Epidermal melanocyte (primary cell): ENCODE measurements at regions not wholly inside any gene's neighbourhood (a gene's known extent, or its start where the extent isn't known, plus 50 kb on each side); places are given as distances from the start of the nearest gene placed in this dataset.

Experiments used
- DNase-seq: peaks from one replicate; pipeline ENCODE4 v3.0.0; 2011; ENCODE audit warnings: low spot score; ENCODE audit not compliant: insufficient read length

DNA sequence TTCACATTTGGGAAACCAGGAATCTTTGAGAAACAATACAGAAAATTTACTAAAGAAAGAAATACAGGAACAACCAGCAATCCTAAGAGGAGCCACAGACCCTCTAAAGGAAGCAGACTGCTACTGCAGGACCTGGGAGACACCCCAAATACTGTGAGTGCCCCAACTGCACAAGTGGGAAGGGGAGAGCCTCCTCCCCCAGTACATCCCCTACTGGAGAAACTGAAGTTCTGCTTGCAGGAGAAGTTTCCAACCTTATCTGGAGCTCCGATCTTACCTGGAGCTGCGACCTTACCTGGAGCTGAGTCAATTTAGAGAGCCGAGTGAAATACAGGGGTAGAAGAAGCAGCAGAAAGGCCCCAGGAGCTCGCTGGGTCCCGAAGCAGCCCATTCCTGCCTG lies 236.4 kb upstream of the SPRY2 start:
- no peak for DNase-seq

DNA sequence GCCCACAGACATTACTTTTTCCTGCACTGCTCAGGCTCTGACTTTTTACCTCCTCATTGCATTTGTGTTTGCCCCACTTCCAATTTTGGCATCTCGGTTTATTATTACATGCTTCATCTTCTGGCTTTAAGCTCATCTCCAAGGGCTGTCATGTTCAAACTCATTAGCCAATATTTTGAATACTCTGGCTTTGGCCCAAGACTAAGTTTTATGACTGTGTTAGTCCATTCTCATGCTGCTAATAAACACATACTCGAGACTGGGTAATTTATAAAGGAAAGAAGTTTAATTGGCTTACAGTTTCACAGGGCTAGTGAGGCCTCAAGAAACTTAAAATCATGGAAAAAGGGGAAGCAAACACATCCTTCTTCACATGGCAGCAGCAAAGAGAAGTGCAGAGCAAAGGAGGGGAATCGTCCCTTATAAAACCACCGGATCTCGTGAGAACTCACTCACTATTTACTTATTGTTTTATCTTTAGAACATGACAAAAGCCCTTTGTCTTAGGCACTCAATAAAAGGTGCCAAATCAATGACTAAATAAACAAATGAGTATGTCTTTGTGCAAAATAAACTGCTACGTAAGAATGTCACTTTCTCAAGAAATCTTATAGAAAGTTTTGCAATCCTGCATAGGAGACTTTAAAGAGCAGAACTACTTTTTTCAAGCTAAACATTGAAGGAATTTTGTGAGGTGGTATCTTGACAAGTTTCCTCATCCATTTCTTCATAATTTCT lies 233.4 kb upstream of the SPRY2 start:
- no peak for DNase-seq

DNA sequence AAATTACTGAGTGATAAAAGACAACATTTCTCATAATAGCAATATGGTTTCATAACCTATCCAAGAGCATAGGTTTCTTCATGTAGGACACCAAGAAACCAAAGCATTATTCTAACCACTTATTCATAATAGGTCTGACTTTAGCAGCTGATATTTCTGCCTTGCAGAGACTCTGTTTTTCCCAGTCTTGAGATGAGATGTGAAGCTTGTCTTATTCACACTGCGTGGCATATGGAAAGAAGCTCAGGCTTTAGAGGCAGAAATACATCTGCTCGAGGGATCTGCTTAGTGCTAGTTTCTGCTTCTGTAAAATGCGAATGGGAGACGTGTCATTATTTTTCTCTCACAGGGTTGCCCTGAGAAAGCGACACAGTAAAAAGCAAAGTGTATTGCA lies 232.0 kb upstream of the SPRY2 start:
- no peak for DNase-seq

DNA sequence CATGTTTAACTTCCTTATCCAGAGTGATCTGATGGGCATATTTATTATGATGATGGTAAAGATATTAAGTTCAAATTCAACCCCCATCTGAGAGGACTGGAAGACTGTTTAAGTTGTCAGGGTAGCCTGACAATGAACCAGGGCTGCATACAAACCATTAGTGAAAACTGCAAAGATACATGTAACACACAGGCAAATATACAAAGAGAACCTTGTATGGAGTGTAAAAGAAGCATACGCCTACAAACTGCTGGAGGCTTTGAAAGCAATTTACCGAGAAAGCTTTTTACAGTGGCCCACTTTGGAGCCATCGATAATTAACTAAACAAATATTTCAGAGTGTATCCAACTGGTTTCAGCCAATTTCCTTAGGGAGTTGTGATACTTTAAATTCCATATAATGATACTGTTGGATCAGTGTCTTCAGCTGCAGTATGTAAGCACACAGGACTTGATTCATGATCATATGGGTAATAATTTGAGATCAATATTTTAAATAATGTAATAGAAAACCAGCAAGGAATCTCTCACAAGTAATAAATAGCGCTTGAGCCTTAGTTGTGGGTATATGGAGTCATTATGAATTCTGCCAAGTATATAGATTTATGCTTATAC lies 231.5 kb upstream of the SPRY2 start:
- DNase-seq: no peak

DNA sequence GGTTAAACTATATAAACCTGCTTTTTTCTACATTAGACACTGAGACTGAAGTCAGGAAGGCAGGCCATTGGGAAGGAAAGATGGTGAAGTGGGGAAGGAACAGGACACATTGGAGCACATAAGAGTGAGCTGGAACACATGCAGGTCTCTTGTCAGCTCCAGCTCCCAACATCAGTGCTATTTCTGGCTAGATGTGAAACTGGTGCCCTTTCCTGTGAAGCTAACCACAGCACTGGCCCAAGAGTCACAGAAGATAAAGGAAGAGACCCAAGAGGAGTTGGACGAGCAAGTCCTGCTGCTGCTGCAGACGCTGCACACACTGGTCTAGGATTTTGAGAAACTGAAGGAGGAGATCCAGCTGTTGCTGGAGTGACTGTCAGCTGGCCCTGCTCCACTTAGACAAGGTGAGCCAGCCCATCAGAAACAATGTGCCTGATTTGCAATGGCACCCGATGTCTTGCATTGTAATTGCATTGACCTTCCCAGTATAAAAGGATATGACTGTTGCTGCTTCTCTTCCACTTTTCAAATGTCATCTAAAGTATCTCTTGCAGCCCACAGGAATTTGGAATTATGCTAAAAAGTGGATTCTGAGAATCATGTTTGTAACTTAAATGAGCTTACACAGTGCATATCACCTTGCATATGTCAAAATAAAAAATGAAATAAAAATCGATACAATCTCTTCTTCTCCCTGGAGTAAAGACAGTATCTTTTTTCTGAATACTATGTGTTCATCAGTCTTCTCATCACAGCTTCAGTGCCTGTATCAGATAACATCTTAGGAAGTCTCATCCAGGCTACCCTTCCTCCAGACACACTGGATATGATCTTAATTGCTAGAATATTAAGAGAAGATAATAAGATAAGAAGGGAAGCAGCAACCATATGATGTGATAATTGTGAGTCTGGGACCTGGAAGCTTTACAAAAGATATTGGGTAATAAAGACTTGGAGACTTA lies 230.7 kb upstream of the SPRY2 start:
- no peak for DNase-seq

DNA sequence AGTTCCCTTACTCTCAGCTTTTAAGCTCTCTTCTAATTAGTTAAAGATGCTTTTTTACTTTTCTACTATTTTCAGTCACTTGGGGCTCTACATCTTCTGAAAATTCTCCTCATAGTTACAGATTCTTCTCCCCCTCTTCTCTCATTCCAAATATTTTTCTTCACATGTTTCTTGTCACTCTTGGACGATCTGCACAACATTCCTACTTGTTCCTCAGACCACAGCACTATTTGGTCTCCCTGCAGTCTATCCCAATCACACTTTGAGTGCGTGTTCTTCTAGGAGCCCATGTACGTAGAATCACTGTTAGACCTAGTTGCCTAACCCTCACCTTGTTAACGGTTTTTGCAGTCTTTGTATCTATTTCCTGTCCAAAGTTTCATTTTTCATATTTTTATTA lies 222.5 kb upstream of the SPRY2 start:
- no peak for DNase-seq

DNA sequence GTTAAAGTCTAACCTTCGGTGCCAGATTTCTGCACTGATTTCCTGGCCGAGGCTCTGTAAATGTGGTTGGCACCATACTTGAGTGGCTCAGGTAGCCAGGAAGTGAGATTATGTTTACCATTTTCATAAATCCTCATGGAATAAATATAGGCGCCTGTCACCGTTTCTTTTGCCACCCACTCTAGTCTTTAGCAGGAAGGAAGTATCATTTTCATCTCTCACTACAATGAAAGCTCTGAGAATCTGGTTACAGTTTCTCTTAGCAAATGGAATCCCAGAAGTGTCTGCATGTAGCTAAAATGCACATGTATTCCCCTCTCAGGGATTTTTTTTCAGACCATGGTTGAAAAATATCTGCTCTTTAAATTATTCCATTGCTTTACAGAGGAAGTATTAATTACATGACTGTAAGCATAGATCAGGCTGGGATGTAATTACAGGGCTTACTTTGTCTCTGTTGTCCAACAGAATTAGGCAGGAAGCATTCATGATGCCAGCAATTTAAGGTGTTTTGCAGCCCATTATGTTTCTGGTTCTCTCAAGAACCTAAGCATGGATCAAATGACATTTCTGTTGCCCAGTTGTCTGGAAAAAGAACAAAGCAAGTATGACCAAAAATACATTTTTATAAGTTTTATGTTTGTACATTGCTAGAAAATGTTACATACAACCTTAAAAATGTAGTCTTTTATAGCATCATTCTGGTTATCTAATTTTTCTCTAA lies 221.7 kb upstream of the SPRY2 start:
- no peak for DNase-seq

DNA sequence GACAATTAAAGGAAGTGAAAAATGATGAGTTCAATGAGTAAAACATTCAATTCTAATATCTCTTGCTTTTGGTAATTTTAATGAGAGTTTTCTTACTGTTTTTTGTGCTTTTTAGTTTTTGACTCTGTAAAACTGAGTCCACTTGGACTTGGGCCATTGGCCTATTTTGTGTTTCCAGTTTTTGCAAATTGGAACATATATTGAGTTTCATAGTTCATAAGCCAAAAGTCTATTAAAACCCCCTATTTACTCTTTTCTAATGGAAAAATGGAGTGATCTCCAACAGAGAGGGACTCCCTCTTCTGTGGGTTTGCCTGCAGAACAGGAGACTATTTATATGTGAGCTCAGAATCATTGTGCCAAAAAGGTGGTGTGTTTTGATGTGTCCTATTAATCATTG lies 219.7 kb upstream of the SPRY2 start:
- DNase-seq: no peak

DNA sequence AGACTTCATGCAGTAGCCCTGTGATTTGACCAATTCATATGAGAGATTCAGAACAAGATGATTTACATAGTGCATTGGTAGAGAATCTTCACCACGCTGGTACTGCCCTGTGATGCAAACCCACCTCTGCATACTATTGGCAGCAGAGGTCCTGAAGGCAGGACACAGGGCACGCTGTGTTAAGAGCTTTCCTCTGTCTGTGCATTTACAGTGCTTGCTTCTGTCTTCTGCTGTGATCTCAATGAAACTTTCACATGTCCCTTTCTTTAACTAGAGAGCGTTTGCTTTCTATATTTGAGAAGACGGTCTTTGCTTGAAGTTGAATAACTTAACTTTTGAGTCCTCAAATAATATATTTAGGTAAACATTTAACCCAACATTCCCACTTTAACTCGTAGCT lies 219.0 kb upstream of the SPRY2 start:
- DNase-seq: no peak

DNA sequence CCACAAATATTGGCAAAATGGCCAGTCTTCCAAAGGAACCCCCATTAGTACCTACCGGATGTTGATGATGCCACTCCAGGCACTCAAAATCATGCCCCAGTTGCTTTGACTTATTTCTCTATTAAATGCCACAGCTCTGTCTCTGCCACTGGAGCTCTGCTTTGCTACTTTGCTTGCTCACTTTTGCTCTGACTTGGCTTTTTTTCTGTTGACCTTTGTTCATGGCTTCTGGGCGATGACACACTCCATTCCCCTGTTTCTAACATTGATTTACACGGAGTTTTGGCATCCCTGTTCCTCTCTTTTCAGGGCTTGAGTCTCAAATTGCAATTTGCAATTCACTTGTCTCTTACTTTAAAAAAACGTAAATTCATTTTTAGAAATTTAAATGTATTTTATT lies 217.1 kb upstream of the SPRY2 start:
- no peak for DNase-seq

DNA sequence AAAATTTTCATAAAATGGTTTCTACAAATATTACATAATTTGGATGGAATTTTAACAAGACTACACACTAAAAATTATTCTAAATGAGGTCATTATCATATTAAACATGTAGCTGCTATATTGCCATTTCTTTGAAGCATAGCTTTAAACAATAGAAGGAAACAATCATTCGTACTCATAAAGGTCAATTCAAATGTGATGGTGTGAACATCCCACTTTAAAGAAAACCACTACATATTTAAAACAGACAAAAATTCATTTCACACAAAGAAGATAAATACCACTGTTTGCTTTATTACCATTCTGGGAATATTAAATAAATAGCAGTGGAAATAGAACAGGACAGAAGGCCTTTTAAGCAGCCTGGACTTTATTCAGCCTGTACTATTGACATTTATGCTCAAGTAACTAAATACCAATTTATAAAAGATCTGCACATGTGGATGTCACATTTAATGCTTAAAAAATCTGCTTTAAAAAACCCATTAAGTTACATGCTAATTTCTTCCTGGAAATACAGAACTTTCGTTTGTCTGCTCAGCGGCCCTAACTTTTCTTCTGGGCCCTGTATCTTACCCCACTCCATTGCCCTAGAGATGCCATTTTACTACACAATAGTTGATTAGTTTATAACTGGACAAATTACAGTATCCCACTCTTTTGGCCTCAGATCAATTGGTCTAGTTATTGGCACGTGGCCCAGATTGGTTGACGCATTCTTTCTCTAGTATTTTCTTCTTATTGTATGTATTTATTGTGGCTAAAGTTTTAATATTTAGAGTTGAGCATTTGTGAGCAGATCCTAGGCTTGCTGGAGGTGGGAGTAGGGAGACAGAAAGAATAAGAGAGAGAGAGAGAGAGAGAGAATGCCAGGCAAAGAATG lies 215.1 kb upstream of the SPRY2 start:
- no peak for DNase-seq

DNA sequence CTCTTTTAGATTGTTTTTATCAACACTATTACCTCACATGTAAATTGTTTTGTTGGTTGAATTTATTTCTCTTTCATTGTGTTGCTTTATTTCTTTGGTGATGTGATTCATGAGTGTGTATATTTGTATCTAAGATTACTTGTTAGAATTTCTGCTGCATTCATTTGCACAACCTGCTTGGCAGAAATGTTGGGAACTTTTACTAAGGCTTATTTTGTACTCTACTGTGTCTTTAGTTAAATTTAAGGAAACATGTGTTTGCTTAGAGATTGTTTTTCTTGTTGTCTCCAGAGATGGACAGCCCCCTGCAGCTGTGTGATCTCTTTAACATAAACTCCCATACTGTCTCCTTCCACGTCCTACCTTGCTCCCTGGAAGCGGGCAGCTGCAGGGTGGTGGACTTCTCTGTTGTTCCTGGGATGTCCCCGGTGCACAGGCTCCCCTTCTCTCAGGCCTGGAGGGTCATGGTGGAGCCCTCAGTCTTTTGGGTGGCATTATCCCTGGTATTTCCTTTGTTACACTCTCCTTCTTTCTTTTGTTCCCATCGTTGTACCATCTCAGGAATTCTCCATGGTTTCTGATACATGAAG lies 212.0 kb upstream of the SPRY2 start:
- no peak for DNase-seq

DNA sequence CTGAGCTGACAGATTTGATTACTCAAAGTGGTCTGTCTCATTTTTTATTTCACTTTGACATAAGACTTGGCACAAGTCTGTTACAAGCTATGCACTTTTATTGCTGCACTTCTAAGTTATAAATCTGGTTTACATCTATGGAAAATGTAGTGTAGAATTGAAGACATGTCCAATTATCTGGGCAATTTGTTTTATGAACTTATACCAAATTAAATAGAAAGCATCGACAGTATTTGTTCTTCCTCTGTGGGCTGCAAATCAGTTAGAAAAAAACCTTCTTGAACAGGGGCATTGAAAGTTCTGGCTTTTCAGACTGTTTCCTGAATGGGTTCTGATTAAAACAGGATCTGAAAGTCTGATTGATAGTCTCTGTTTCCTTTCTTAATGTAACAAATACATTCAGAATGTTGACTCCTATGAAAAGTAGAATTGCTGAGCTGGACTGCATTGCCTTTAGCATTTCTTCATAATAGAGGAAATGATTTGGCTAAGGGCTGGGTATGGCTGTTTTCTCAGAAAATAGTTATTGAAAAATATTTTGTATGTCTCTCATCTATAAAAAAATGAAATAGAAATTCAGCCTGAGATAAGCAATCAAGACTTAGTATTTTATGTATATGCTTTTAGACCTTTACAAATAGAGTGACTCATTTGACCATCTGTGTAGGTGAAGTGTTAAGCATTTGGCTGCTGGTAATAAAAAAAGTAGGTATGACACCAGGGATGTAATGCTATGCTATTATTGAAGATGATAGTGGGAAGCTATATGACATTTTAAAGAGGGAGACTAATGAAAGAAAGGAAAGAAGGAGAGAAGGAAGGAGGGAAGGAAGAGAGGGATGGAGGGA lies 210.9 kb upstream of the SPRY2 start:
- DNase-seq: no peak

DNA sequence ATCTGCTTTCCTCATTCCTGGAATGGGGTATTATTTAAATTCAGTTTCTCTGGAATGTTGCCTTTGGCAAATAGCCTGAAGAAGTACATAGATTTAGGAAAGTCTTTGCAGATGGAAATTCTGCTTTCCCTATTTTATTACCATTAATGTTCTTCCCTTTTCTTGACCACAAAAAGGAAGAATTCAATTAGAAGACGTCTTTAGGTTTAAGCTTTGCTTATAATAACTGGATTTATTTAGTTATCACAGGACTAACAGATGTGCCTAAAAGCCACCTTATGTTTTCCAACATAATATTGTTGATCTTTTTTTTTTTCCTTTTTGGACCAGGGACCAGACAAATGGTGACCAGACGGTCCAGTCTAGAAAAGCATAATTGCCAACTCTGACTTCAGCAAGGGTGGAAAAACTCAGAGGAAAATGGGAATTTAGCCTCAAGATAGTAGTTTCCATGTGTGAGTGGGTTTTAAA lies 210.1 kb upstream of the SPRY2 start:
- DNase-seq: no peak

DNA sequence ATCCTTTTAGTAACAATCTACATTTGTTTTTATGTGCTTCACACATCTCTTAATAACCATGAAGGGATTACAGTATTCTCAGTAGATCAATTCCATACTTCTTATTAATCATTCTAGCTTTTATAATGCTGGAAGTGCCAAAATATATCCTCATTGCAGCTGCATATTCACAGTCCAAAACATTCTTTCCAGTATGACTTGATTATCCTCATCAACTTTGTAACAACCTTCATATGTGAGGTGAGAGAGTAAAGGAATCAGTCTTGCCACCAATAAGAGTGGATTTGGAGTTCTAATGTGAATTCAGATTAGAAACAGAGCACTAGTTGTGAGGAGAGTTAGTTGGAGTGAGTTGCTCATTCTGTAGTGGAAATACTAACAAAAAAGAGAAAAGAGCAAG lies 208.0 kb upstream of the SPRY2 start:
- no peak for DNase-seq

DNA sequence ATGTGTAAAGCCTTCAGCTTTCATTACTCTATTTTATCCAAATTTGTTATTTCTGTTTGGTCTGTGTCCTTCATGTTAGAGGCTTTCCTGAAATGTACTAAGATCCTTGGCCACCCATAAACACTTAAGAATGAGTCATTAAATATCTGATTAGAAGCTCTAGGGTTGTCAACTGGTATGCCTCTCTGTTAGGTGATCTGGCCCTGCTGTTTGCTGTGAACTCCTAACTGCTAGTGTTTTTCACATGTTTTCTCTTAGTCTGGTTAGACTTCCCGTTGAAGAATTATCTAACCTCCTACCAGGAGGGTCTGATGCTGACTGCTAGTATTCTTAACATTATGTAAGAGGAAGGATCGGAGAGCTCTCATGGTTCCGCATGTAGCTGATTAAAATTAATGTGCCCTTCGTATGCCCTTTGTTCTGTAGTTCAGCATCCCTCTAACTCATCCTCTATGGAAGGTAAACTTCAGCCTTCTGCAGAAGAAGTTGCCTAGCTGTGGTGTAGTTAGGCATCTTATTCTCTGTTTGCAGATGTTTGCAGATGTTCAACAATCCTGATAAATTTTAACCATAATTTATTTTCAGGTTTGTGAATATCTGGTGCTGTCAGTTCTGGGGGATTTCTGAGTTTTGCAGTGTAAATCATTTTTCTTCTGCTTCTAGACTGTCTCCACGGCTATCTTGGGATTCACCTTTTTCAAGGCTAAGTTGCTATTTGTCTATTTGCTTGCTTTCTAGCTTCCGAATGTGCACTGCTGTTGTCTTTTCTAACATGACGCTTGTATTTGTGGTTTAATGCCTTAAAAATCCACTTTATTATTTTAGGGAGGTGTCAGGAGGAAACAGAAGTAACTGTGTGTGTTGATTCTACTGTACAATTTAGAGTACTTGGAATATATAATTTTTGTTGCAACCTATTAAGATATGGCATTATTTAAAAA lies 207.2 kb upstream of the SPRY2 start:
- DNase-seq: no peak

DNA sequence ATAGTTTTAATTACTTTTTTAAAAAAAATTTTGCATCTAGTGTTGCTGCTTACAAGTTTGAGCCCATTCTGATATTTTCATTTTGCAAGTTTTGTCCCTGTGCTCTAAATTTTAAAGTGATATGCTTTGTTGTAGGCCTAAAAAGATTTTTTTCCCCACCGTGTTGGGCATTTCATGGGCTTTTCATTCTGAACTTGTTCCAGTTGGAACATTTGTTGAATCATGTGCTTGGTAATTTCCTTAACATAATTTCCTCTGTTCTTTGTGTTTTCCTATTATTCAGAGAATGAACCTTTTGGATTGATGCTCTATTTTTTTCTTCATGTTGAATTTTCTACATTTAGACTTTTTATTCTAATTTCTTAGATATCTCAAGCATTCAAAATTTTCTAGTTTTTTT lies 206.4 kb upstream of the SPRY2 start:
- no peak for DNase-seq

DNA sequence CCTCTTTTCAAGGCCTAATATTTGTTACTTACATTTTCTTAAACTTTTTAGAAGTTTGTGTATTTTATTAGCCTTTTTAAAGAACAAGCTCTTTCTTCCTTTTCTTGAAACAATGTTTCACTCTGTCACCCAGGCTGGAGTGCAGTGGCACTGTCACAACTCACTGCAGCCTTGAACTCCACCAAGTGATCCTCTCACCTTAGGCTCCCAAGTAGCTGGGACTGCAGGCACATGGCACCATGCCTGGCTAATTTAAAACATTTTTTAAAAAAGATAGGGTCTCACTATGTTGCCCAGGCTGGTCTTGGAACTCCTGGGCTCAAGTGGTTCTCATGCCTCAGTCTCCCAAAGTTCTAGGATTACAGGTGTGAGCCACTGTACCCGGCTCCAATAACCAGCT lies 192.2 kb upstream of the SPRY2 start:
- DNase-seq: no peak
